Stromal cell of bone marrow (primary cell): ENCODE measurements at regions not wholly inside any gene's neighbourhood (a gene's known extent, or its start where the extent isn't known, plus 50 kb on each side); places are given as distances from the start of the nearest gene placed in this dataset.
"Not testable (repeated sequence)": the region's sequence is repeated elsewhere in the genome, so short reads cannot be mapped to it uniquely, and the experiment has no call there.

ENCODE experiments used
- DNase-seq: peaks from one replicate; pipeline ENCODE4 v3.0.0-alpha.2; 2012; ENCODE audit warnings: low read depth

GRCh38 chr7:20520530-20520929 is 94.9 kb upstream of the ABCB5 start:
- DNase-seq: no peak

GRCh38 chr7:20521243-20521642 is 94.2 kb upstream of the ABCB5 start:
- no peak for DNase-seq

GRCh38 chr7:20529260-20529659 is 86.2 kb upstream of the ABCB5 start:
- DNase-seq: no peak

- peak; percentile 30 for DNase-seq
Observed at GRCh38 chr7:20532890-20533289, 82.6 kb upstream of the ABCB5 start.

- DNase-seq: no peak
Observed at GRCh38 chr7:20534543-20534942, 80.9 kb upstream of the ABCB5 start.

GRCh38 chr7:20535541-20535940 is 79.9 kb upstream of the ABCB5 start:
- DNase-seq: no peak

GRCh38 chr7:20539201-20539600 is 76.3 kb upstream of the ABCB5 start:
- no peak for DNase-seq

- DNase-seq: no peak
Observed at GRCh38 chr7:20541608-20542349, 73.7 kb upstream of the ABCB5 start.

- peak; percentile 59 for DNase-seq
Observed at GRCh38 chr7:20542594-20542993, 72.9 kb upstream of the ABCB5 start.

GRCh38 chr7:20543500-20543899 is 72.0 kb upstream of the ABCB5 start:
- DNase-seq: no peak

- no peak for DNase-seq
Observed at GRCh38 chr7:20545016-20545415, 70.5 kb upstream of the ABCB5 start.

GRCh38 chr7:20546958-20547357 is 68.5 kb upstream of the ABCB5 start:
- DNase-seq: not testable (repeated sequence)

- DNase-seq: no peak
Observed at GRCh38 chr7:20554072-20554471, 61.4 kb upstream of the ABCB5 start.

GRCh38 chr7:20556091-20556490 is 59.4 kb upstream of the ABCB5 start:
- no peak for DNase-seq

GRCh38 chr7:20557116-20557515 is 58.4 kb upstream of the ABCB5 start:
- no peak for DNase-seq

GRCh38 chr7:20558963-20559716 is 56.3 kb upstream of the ABCB5 start:
- DNase-seq: no peak

GRCh38 chr7:20559883-20560282 is 55.6 kb upstream of the ABCB5 start:
- DNase-seq: no peak

- DNase-seq: no peak
Observed at GRCh38 chr7:20560325-20561180, 54.9 kb upstream of the ABCB5 start.

GRCh38 chr7:20561466-20561865 is 54.0 kb upstream of the ABCB5 start:
- no peak for DNase-seq

- no peak for DNase-seq
Observed at GRCh38 chr7:20561908-20562307, 53.6 kb upstream of the ABCB5 start.

GRCh38 chr7:20562461-20562860 is 53.0 kb upstream of the ABCB5 start:
- DNase-seq: peak; percentile 2
